ENCODE measurements at regions not wholly inside any gene's neighbourhood (a gene's known extent, or its start where the extent isn't known, plus 50 kb on each side); places are given as distances from the start of the nearest gene placed in this dataset.

DNA sequence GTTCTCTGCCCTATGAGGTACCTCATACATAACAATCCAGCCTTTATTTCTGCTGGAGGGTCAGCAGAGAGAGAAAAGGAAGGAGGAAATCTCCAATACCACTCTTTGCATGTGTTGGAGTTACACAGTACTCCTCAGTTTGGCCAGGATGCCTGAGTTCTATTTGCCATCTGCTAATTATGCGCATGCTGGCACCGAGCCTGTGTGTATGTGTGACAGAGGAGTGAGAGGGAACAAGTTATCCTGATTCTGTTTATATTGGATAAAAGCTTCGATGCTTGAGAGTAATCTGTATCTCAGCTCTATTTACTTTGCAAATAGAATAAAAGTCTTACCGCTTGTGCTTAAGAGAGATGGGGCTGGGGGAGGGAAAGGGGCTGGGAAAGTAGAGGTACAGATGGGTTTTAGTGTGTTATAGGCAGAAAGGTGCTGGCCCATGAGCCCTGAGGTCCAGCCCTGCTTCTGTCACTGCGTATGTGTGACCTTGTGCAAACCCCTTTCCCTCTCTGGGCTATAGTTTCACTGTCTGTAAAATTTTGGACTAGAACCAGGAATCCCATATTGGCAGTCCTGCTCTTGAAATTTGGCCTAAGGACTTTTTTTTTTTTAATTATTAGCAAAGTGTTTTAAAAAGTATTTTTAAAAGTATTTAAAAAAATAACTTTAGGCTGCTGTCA is 54.5 kb upstream of the PLXNA2 start:
- FAIRE-seq (no peak), DNase-seq (ENCODE audit: insufficient read length, low spot score) (no peak)
- TF ChIP-seq POLR2A (IDR thresholded peaks at IDR 0.05; ENCODE audit: low read depth, low read length), result no peak

DNA sequence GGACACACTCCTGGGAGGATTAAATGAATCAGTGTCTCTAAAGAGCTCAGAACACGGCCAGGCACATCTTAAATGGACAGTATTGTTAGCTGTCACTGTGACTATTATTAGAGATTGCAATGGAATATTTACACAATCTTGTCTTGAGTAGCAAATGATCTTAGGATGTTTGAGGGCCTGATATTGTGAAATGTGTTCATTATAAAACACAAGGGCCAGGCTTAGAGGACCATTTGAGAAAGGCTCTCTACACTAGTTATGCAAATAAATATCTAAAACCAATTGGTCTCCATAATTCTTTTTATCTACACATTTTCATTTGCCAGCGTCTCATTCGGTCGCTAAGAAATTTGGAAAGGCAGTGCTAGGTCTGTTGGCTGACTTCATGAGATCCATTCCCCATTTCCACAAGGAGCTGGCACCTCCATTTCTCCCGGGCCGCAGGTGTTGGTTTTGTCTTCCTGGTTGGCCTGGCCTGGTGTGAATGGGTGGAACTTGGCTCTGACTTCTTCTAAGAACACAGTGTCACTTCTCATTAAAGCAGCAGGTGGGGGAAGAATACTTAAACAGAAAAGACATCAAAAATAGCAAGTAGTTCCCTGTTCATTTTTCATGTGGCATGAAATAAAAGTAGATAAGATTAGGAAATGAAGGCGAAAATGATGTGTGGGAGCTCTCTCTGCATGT is 56.0 kb upstream of the PLXNA2 start:
- FAIRE-seq, result no peak
- TF ChIP-seq POLR2A (IDR thresholded peaks at IDR 0.05; ENCODE audit: low read depth, low read length), result no peak
- no peak for DNase-seq (ENCODE audit: insufficient read length, low spot score)

DNA sequence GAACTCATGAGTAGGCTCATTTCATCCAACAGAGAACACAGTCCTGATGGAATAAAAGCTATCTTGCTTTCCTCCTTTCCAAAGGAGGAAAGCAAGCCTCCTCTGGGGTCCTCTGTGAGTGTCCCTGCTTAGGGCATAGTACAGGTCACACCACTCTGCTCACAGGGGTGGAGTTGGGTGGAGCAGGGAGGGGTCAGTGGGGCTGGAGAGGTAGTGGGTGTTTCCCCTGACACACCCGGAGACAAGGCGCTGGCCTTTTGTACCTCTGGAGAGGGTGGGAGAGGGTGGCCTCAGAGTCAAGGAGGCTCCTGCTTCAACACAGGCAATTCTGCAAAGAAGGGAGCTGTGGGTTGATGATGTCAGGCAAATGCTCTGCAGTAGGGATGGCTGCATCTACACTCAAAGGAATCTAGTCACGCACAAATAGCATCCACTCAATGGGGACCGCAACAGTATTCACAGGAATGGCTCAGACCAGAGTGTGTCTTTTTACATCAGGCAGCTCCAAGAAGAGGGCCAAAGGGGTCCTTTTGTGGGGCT is 58.6 kb upstream of the PLXNA2 start:
- no peak for DNase-seq (ENCODE audit: insufficient read length, low spot score)
- TF ChIP-seq POLR2A (IDR thresholded peaks at IDR 0.05; ENCODE audit: low read depth, low read length), result no peak
- no peak for FAIRE-seq

DNA sequence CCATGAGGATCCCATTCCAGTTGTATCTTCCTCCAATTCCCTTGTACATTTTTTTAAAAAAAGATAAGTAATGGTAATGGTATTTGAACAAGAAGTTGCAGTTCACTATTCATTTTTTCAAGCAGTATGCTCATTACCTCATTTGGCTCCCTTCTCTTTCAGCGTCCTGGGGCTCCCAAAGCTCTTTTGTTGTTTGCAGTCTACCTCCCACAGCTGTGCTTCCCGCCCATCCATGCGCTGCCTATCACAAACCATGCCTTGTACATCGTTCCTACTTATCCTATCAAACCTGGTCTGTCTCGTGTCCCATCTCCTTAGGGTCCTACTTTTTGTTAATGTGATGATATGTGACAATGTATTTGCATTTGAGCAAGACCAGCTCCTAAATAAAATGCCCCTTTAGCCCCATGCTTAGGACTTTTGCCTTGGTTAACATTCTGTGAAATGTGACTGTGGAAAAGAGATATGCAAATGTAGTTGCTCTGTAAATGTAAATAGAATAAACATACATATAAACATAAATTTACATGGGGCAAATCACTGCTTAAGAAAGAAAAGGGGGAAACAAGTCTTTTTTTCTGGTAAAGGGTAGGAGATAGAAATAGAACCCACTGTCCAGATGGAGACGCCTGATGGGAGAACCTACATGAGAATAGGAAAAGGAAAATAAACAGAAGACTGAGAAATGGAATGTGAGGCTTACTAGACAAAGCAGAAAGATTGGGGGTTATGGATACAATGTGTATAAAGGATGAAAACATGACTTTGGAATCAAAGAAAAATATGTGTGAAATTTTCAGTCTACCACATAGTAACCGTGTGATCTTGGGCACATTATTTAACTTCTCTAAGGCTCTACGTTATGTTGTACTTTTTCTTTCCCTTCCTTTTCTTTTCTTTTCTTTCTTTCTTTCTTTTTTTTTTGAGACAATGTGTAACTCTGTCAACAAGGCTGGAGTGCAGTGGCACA is 59.8 kb upstream of the PLXNA2 start:
- no peak for TF ChIP-seq POLR2A (IDR thresholded peaks at IDR 0.05; ENCODE audit: low read depth, low read length)
- no peak for FAIRE-seq

DNA sequence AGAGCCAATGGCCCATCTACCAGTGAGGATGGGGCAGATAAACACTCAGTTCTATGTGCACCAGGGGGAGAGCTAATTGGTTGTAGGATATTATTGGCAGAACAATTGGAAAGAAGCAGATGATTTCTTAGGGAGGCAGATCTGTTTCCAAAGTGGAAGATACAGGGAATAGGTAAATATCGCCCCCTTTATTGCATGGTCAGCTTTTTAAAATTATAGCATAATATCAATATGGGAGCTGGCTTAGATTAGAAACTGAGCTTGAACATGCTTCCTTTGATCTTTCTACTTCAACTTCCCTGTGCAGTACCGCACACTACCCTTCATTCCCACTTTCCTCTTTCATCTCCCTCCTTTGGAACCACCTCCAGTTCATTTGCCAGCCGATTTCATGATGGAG is 64.0 kb upstream of the PLXNA2 start:
- FAIRE-seq (no peak), DNase-seq (ENCODE audit: insufficient read length, low spot score) (no peak)
- TF ChIP-seq POLR2A (IDR thresholded peaks at IDR 0.05; ENCODE audit: low read depth, low read length), result no peak

More for the DNA sequence above, 59.8 kb upstream of the PLXNA2 start:
- no peak for DNase-seq (ENCODE audit: insufficient read length, low spot score)

DNA sequence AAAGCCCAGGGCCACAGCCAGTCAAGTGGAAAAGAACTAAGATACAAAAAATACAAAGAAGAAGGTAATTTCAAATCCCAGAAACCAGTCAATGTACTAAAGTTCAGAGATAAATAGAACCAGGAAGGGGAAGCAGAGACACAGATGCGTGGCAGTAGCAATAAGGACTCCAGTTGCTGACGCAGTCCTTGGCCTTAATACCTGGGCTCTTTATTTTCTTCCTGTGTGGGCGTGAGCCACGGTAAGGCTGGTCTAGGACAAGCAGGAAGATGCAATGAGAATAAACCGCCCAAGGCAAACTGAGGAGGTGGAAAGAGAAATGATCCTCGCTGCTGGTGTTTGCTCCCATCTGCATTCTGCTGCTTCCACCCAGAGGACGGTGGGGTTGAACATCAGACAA is 65.6 kb upstream of the PLXNA2 start:
- DNase-seq (ENCODE audit: insufficient read length, low spot score), result no peak
- no peak for FAIRE-seq
- TF ChIP-seq POLR2A (IDR thresholded peaks at IDR 0.05; ENCODE audit: low read depth, low read length), result no peak

DNA sequence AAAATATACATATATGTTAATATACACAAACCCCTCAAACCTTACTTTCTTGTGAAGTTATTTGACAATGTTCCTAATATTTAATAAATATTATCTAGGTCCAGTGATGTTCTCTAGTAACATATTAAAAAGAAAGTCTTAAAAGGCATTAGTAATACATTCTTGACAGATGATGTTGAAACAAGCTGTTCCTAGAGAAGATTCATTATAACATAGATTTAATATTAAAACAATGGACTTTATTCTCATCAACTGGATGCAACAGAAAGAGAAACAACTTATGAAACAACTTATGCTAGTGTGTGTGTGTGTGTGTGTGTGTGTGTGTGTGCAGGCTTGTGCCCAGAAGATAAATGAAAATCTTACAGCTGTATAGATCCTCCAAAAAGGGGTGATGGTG is 68.5 kb upstream of the PLXNA2 start:
- no peak for DNase-seq (ENCODE audit: insufficient read length, low spot score)
- no peak for TF ChIP-seq POLR2A (IDR thresholded peaks at IDR 0.05; ENCODE audit: low read depth, low read length)
- no peak for FAIRE-seq

DNA sequence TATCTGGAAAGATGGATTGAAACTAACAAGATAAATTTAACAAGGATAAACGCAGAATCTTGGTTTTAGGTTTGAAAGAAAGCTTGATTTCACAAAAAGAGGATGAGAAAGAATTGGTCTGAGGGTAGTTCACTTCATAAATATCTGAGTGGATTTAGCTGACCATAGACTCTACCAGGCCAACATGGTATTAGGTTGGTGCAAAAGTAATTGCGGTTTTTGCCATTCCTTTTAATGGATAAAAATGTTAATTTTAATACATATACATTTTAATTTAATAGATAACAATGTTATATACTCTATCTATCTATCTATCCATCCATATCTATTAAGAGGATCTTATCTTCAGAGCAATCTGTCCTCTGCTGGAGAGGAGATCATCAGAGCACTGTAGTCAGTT is 70.2 kb upstream of the PLXNA2 start:
- no peak for FAIRE-seq
- no peak for DNase-seq (ENCODE audit: insufficient read length, low spot score)
- TF ChIP-seq POLR2A (IDR thresholded peaks at IDR 0.05; ENCODE audit: low read depth, low read length), result no peak

DNA sequence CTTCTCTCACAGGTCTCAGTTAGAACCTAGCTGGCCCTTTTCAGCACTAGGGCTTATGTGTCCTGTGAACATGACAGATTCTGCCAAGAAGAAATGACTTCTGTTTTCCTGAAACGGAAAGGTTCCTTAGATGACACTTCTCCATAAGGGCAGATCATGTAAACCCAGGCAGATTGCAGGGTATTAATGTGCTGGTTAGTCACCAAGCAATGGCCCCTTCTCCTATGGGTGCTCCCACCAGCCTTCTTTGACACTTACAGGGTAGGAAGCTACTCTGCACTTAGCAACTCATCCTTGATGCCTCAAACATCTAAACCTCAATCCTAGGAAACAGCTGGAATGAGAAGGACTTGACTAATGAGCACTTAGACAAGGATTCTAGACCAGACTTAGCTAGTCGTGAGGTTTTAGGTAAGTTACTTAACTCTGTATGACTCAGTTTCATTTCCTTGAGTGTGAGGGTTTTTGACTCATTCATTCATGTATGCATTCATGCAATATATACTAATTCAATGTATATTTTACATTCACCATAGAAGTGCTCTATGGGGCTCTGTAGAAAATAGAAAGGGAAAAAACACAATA is 74.1 kb upstream of the PLXNA2 start:
- TF ChIP-seq POLR2A (IDR thresholded peaks at IDR 0.05; ENCODE audit: low read depth, low read length), result no peak
- DNase-seq (ENCODE audit: insufficient read length, low spot score), result no peak
- no peak for FAIRE-seq

DNA sequence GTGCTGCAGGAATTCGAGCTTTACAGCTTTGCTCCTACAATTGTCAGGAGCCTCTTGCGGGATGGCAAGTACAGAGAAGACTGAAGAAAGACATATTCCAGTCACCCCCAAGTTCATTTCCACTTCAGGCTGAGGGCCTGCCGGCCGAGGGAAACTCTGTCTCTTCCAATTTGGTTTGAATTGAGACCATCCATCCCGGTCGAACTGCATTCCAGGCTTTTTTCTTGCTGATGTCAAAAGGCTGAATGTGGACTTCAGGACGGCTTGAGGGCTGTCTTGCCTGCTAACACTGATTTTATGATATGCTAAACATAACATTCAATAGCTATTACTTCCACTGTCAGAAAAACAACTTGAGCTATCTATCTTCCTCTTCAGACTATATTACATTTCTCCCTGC is 79.8 kb upstream of the PLXNA2 start:
- FAIRE-seq, result no peak

DNA sequence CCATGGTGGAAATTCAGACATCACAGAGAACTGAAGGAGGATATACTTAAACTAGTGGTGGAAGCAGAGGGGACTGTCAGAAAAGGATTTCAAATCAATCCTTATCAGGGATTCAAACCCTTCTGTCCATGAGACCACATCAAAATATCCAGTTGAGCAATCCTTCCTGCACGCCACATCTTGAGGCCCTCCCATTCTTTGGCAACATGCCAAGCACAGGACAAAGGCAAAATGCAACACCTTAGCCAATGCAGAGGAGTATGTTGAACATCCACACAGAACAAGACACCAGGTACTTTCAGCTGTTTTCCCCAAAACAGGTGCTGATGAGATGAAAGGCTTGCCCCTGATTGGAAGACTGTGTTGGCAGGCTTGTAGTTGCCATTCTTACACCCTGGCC is 81.8 kb upstream of the PLXNA2 start:
- TF ChIP-seq POLR2A (IDR thresholded peaks at IDR 0.05; ENCODE audit: low read depth, low read length), result no peak
- FAIRE-seq (no peak), DNase-seq (ENCODE audit: insufficient read length, low spot score) (no peak)

More for the DNA sequence above, 79.8 kb upstream of the PLXNA2 start:
- no peak for DNase-seq (ENCODE audit: insufficient read length, low spot score)
- no peak for TF ChIP-seq POLR2A (IDR thresholded peaks at IDR 0.05; ENCODE audit: low read depth, low read length)

DNA sequence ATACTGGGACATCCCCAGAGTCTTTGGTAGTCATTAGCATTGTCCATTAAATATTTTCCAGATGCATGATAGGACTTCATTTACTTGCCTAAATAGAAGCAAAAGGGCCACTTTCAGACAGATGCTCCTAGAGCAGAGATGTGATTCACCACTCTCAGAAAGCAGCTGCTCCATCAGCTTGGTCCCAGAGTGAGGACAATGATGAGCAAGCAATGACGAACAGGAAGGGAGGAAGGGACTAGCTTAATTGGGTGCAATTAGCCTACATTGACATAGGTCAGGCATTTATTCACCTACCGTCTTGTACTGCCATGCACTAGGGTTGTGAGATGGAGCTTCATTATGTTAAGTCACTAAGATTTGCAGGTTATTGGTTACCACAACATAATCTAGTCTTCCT is 85.1 kb upstream of the PLXNA2 start:
- FAIRE-seq (no peak), DNase-seq (ENCODE audit: insufficient read length, low spot score) (no peak)
- no peak for TF ChIP-seq POLR2A (IDR thresholded peaks at IDR 0.05; ENCODE audit: low read depth, low read length)

DNA sequence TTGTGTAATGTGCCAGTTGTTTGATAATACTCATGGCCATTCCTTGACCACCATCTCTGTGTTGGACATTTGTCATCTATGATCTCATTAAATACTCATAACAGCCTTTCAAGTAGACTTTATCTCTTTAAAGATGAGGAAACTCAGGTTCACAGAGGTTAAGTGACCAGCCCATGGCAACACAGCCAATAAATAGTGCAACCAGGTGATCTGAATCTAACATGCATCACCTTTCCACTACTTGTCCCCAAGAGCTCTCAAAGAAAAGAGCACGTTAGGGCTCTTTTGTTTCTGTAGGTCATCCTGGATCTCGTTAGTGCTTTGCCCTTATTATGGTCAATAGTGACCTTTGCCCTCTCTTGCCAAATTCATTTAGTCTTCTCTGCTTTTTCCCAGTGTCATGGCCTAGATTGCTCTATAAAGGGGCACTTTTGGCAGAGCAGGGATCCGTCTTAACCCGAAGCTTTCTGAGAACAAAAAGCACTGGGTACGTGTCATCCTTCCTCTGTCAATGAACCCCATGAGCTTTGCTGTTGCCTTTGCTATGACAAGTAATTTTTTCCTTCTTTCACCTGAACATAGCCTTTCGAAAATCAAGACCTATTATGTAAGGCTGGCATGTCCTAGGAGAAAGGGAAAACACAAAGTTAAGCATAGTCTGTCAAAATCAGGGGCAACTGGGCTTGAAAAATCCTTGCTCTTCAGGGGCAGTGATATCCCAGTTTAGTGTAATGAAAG is 88.0 kb upstream of the PLXNA2 start:
- FAIRE-seq (no peak), DNase-seq (ENCODE audit: insufficient read length, low spot score) (no peak)
- TF ChIP-seq POLR2A (IDR thresholded peaks at IDR 0.05; ENCODE audit: low read depth, low read length), result no peak
